Sigmoid colon (tissue), 4 donors: ENCODE measurements at regions not wholly inside any gene's neighbourhood (a gene's known extent, or its start where the extent isn't known, plus 50 kb on each side); places are given as distances from the start of the nearest gene placed in this dataset.

Source experiments
- CTCF ChIP-seq, 4 experiments: fragments of 450-650 bp in 3 of 4; fragments of 200-600 bp in 1 of 4; IDR thresholded peaks; one replicate each; pipeline ENCODE4 v1.5.1; 2016 to 2019; ENCODE audit warnings: antibody characterized with exemption in 4 of 4, mild to moderate bottlenecking in 3 of 4, moderate library complexity in 2 of 4
- POLR2A ChIP-seq, 2 donors: fragments of 450-650 bp; IDR thresholded peaks; one replicate each; pipeline ENCODE4 v1.6.1; 2016; ENCODE audit warnings: antibody characterized with exemption in 2 of 2, mild to moderate bottlenecking in 2 of 2, moderate library complexity in 2 of 2
- POLR2AphosphoS5 ChIP-seq, 4 donors: sonication (generic); formaldehyde crosslinking; IDR thresholded peaks; one replicate each; pipeline ENCODE4 v1.6.1; 2017; ENCODE audit warnings: antibody characterized with exemption in 4 of 4

GRCh38 chr7:33673029-33673700 is 232.2 kb upstream of the BMPER start:
- TF ChIP-seq CTCF (IDR thresholded peaks at IDR 0.05), result no peak
- TF ChIP-seq POLR2A (IDR thresholded peaks at IDR 0.05), result no peak
- no peak for TF ChIP-seq POLR2AphosphoS5 (IDR thresholded peaks at IDR 0.05)
